GM18526 (cell line): ENCODE measurements at regions not wholly inside any gene's neighbourhood (a gene's known extent, or its start where the extent isn't known, plus 50 kb on each side); places are given as distances from the start of the nearest gene placed in this dataset.

Experiments
- POLR2A ChIP-seq: IDR thresholded peaks from 3 replicates; pipeline ENCODE4 v1.6.1; 2011; ENCODE audit not compliant: insufficient read length; ENCODE audit errors: extremely low read depth

DNA sequence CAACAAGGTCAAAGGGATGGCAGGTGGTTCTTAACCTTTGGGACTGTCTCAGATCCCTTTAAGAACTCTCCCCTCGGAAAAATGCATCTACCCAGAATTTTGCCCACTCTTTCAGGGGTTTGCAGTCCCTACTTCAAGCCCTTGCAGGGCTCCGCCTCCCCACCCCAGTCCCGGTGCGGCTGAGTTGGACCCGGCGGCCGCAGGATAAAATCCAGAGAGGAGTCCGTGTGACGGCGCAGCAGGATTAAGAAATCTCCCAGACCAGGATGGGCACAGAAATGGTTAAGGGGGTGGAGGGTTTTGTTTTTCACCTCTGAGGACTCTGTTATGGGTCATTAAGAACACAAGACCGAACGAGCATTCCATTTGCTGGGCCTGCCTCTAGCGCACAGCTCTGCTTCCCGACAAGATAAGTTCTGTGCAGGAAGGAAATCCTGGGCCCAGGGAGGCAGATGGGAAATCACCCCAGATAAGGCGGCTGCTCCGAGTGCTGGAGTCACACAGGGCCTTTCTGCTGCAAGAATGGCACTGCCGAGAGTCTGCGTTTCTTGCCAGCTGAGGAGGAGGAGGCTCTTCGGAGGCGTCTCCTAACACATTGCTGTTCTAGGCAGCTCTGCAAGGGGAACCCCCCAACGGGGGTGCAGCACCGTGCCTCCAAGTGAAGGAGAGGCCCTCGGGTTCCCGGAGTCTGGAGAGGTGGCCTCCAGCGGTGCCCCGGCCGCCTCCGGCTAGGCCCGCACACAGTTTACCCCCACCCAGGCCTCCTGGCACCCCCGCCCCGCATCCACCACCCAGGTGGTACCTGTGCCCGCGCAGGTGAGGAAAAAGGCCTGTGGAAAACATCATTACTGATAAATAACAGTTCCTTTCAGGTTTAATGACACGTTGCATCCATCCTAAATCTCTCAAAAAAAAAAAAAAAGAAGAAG is 277.6 kb downstream of the BCOR start:
- no peak for TF ChIP-seq POLR2A

GRCh38 chrX:39820938-39821708 is 276.6 kb downstream of the BCOR start:
- TF ChIP-seq POLR2A: no peak

DNA sequence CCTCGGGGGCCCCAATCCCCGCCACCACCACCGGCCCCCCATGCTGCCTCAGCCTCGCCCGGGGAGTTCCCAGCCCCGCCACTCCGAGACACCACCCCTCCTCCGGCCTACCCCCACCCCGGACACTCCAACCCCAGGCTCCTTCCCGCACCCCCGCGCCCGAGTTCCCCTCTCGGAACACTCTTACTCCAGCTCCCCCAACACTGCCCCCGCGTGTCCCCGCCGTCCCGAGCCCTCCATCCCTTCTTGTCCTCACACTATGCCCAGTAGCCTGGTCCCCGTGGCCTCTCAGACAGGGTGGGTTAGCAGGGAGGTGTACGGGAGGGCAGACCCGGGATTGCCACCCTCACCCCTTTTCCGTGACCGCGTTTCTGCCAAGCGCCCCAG is 276.1 kb downstream of the BCOR start:
- TF ChIP-seq POLR2A: no peak

GRCh38 chrX:39822133-39822748 is 275.5 kb downstream of the BCOR start:
- TF ChIP-seq POLR2A: no peak

GRCh38 chrX:39823424-39823823 is 274.3 kb downstream of the BCOR start:
- TF ChIP-seq POLR2A: no peak

GRCh38 chrX:39823854-39824253 is 273.9 kb downstream of the BCOR start:
- no peak for TF ChIP-seq POLR2A

DNA sequence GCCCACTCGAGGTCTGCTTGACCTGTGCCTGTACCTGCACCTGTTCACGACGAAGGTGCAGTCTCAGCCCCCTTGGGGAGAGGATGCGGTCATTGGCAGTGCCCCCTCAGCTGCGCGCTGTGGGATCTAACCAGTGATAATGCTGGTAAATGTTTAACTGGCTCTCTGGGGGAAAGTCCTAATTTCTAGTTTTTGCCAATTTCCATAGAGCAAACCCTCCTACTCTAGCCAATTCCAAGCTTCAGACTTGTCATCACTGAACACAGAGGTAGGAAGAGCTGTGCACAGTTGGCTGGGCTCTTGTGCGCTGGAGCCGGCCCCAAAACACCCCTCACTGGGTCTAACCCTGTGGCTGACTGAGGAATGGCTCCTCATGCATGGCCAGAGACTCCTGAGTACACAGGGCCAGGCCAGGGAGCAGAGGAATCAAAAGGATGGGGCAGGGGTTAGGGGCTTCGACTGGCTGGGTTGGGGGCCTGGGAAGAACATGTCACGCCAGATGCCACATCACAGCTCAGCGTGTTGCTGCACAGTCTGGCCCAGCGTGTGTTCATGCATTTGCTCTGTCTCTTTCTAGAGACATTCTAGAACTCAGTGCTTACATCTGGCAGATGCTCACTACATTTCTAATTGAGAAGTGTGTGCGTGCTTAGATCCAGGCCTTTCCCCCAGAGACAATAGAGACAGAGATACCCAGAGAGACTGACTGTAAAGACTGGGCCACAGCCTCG is 270.8 kb downstream of the BCOR start:
- no peak for TF ChIP-seq POLR2A

DNA sequence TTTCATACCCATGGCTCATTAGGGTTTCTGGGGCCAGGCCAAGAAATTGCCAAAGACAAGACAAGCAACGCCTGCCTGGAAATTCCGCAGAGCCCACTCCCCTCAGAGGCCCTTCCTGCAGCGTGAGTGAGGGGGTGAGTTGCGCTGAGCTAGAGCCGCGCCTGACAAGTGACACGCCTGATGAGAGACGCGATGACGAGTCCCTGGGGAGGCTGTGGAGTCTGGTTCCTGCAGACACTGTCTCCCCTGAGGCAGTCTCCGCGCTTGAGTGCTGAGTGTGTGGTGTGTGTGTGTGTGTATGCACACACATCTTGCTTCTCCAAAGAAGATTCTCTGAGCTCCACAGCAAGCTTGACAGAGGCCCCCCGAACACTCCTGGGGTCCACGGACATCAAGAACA is 269.8 kb downstream of the BCOR start:
- no peak for TF ChIP-seq POLR2A

- TF ChIP-seq POLR2A: no peak
These were observed 268.8 kb downstream of the BCOR start for GRCh38 chrX:39828971-39829370.

DNA sequence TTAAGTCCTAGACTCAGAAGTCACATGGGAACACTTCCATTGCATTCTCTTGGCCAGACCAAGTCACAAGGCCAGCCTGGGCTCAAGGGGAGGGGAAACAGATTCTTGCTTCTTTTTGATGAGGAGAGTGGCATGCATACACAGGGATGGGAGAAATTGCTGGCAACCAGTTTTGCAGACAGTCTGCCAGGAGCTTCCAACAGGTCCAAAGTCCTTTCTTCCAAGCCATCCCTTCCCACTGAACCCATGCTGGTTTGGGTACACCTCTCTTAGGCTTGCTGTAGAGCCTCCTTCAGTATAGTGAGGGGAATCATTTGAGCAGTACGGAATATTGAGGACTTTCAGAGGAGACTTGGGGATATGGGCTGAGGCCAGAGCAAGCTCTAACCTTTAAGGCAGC is 267.8 kb downstream of the BCOR start:
- no peak for TF ChIP-seq POLR2A

DNA sequence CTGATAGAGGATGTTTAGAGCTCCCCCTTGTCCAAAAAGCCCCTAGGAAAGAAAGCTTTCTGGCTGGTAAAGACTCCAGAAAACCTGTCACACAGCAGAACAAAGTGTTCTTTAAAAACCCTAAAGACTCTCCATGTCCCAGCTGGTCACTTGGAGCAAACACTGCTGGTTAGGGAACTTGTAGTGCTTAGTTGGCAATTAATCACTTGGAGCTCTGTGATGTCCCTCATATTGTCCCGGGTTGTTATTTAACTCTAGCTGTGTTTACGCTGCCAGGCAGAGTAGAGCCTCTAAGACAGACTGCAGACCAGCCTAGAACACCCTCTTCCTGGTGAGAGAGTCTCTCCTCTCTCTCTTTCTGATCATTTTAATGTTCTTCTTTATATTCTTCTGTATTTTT is 267.3 kb downstream of the BCOR start:
- TF ChIP-seq POLR2A: no peak

GRCh38 chrX:39832211-39832610 is 265.5 kb downstream of the BCOR start:
- TF ChIP-seq POLR2A: no peak

- no peak for TF ChIP-seq POLR2A
These were observed 263.2 kb downstream of the BCOR start for GRCh38 chrX:39834600-39834999.

DNA sequence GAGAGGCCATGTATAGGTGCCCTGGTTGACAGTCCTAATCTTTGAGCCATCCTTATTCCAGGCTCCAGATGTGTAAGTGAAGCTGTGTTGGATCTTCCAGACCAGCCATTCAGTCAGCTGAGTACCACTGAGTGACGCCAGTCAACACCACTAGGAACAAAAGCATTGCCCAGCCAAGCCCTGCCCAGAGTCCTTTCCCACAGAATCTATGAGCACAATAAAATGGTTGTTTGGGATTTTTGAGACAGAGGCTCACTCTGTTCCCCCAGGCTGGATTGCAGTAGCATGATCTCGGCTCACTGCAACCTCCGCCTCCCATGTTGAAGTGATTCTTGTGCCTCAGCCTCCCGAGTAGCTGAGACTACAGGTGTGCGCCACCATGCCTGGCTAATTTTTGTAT is 262.5 kb downstream of the BCOR start:
- no peak for TF ChIP-seq POLR2A

GRCh38 chrX:39835776-39836175 is 262.0 kb downstream of the BCOR start:
- TF ChIP-seq POLR2A: no peak
